Mammary epithelial cell (primary cell): ENCODE measurements at regions not wholly inside any gene's neighbourhood (a gene's known extent, or its start where the extent isn't known, plus 50 kb on each side); places are given as distances from the start of the nearest gene placed in this dataset.

Experiments
- EZH2 ChIP-seq: IDR thresholded peaks from 2 replicates; pipeline ENCODE4 v1.6.1; 2012; ENCODE audit warnings: low read length, inconsistent platforms, borderline replicate concordance
- TF ChIP-seq, protein P1 (sequence below), 2 donors: IDR thresholded peaks in 1 of 2; conservative IDR thresholded peaks in 1 of 2; 2 replicates each; pipeline ENCODE4 v1.5.1; 2011 to 2012; ENCODE audit warnings: inconsistent platforms in 2 of 2, low read length in 2 of 2, mild to moderate bottlenecking in 2 of 2, control low read depth in 1 of 2, low read depth in 1 of 2; ENCODE audit not compliant: insufficient read depth in 1 of 2; ENCODE audit errors: extremely low read depth in 1 of 2

DNA sequence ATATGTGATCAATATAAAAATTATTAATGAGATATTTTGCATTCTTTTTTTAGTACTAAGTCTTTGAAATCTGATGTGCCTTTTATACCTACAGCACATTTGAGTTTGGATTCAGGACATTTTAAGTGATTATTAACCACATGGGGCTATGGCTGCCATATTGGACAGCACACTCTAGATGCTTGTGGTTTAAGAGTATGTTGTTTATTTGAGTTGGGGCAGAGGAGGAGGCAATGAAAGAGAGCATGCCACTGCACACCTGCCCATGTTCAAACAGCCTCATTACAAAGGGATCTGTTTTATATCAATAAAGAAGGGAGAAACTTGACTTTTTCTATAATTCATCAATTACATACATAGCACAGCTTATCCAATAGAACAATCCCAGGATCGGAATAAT lies 99.4 kb upstream of the EDEM3 start:
- TF ChIP-seq, protein P1, sequence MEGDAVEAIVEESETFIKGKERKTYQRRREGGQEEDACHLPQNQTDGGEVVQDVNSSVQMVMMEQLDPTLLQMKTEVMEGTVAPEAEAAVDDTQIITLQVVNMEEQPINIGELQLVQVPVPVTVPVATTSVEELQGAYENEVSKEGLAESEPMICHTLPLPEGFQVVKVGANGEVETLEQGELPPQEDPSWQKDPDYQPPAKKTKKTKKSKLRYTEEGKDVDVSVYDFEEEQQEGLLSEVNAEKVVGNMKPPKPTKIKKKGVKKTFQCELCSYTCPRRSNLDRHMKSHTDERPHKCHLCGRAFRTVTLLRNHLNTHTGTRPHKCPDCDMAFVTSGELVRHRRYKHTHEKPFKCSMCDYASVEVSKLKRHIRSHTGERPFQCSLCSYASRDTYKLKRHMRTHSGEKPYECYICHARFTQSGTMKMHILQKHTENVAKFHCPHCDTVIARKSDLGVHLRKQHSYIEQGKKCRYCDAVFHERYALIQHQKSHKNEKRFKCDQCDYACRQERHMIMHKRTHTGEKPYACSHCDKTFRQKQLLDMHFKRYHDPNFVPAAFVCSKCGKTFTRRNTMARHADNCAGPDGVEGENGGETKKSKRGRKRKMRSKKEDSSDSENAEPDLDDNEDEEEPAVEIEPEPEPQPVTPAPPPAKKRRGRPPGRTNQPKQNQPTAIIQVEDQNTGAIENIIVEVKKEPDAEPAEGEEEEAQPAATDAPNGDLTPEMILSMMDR (conservative IDR thresholded peaks at IDR 0.05 in 1 of 2, IDR thresholded peaks at IDR 0.05 in 1 of 2; ENCODE audit: extremely low read depth in 1 of 2, insufficient read depth in 1 of 2, low read depth in 1 of 2, low read length in 2 of 2): no peak
- TF ChIP-seq EZH2: no peak
